HEK293T (cell line): ENCODE measurements at regions not wholly inside any gene's neighbourhood (a gene's known extent, or its start where the extent isn't known, plus 50 kb on each side); places are given as distances from the start of the nearest gene placed in this dataset.

Experiments used
- BHLHE40 ChIP-seq: fragments of 450-650 bp; IDR thresholded peaks from 2 replicates; pipeline ENCODE4 v1.6.1; 2016; ENCODE audit warnings: mild to moderate bottlenecking, moderate library complexity, borderline replicate concordance
- ELF4 ChIP-seq: fragments of 450-650 bp; IDR thresholded peaks from 2 replicates; pipeline ENCODE4 v1.6.1; 2017; ENCODE audit warnings: antibody characterized with exemption
- FOXA1 ChIP-seq: fragments of 450-650 bp; IDR thresholded peaks from 2 replicates; pipeline ENCODE4 v1.6.1; 2016; ENCODE audit warnings: mild to moderate bottlenecking
- FOXK2 ChIP-seq: fragments of 450-650 bp; IDR thresholded peaks from 2 replicates; pipeline ENCODE4 v1.6.1; 2016; ENCODE audit warnings: mild to moderate bottlenecking
- FOXM1 ChIP-seq: fragments of 450-650 bp; IDR thresholded peaks from 2 replicates; pipeline ENCODE4 v1.6.1; 2017; ENCODE audit warnings: mild to moderate bottlenecking, borderline replicate concordance
- SP1 ChIP-seq: fragments of 450-650 bp; IDR thresholded peaks from 2 replicates; pipeline ENCODE4 v1.6.1; 2017
- TF ChIP-seq, protein P1 (sequence below): fragments of 450-650 bp; IDR thresholded peaks from 2 replicates; pipeline ENCODE4 v1.6.1; 2016

DNA sequence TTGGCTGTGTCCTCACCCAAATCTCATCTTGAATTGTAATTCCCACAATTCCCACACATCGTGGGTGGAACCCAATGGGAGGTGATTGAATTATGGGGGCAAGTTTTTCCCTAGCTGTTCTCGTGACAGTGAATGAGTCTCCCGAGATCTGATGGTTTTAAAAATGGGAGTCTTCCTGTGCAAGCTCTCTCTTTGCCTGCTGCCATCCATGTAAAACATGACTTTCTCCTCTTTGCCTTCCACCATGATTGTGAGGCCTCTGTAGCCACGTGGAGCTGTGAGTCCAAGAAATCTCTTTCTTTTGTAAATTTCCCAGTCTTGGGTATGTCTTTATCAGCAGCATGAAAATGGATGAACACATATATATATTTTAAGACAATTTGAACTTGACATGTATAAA, 285.4 kb downstream of the BAMBI start:
- TF ChIP-seq FOXM1: no peak
- TF ChIP-seq, protein P1, sequence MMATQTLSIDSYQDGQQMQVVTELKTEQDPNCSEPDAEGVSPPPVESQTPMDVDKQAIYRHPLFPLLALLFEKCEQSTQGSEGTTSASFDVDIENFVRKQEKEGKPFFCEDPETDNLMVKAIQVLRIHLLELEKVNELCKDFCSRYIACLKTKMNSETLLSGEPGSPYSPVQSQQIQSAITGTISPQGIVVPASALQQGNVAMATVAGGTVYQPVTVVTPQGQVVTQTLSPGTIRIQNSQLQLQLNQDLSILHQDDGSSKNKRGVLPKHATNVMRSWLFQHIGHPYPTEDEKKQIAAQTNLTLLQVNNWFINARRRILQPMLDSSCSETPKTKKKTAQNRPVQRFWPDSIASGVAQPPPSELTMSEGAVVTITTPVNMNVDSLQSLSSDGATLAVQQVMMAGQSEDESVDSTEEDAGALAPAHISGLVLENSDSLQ: no peak
- TF ChIP-seq BHLHE40: no peak
- TF ChIP-seq ELF4: no peak
- no peak for TF ChIP-seq SP1
- TF ChIP-seq FOXK2: no peak
- TF ChIP-seq FOXA1: no peak
